DND-41 (cell line): ENCODE measurements at regions not wholly inside any gene's neighbourhood (a gene's known extent, or its start where the extent isn't known, plus 50 kb on each side); places are given as distances from the start of the nearest gene placed in this dataset.

ENCODE experiments used
- ATAC-seq: fragments of 200-7000 bp; cut with Tn5 transposase; 3 replicates; pipeline ENCODE4 v1.9.1; 2021; ENCODE audit warnings: low read depth; ENCODE audit not compliant: insufficient read depth
- DNase-seq: peaks from one replicate; pipeline ENCODE4 v3.0.0-alpha.2; 2020
- H2AFZ ChIP-seq: 2 replicates; pipeline ENCODE4 v1.6.0; 2012; ENCODE audit warnings: low read depth, low read length
- H3K27ac ChIP-seq: 2 replicates; pipeline ENCODE4 v1.5.1; 2012; ENCODE audit warnings: low read length, inconsistent platforms
- H3K27me3 ChIP-seq: fragments of 200-600 bp; sonication (generic); 2 replicates; pipeline ENCODE4 v1.6.0; 2012; ENCODE audit warnings: low read length, mild to moderate bottlenecking, inconsistent platforms; ENCODE audit not compliant: insufficient read depth, poor library complexity
- H3K36me3 ChIP-seq: 2 replicates; pipeline ENCODE4 v1.5.1; 2012; ENCODE audit warnings: low read length, inconsistent platforms; ENCODE audit not compliant: insufficient read depth
- H3K4me1 ChIP-seq: 2 replicates; pipeline ENCODE4 v1.5.1; 2012; ENCODE audit warnings: mild to moderate bottlenecking, low read length; ENCODE audit not compliant: insufficient read depth
- H3K4me2 ChIP-seq: 2 replicates; pipeline ENCODE4 v1.6.0; 2012; ENCODE audit warnings: mild to moderate bottlenecking, moderate library complexity, low read length, inconsistent platforms; ENCODE audit not compliant: insufficient read depth
- H3K4me3 ChIP-seq, 2 experiments: fragments of 200-600 bp in 1 of 2; shearing (Covaris generic) in 1 of 2; 2 replicates each; pipeline ENCODE4 v1.5.1; 2012 to 2016; ENCODE audit warnings: inconsistent platforms in 2 of 2, low read length in 2 of 2, mild to moderate bottlenecking in 2 of 2, low read depth in 1 of 2, moderate library complexity in 1 of 2
- H3K79me2 ChIP-seq: 2 replicates; pipeline ENCODE4 v1.6.0; 2012; ENCODE audit warnings: low read length, inconsistent platforms; ENCODE audit not compliant: insufficient read depth
- H3K9ac ChIP-seq: 2 replicates; pipeline ENCODE4 v1.6.0; 2012; ENCODE audit warnings: low read depth, mild to moderate bottlenecking, inconsistent platforms, low read length, moderate library complexity
- H3K9me3 ChIP-seq: 2 replicates; pipeline ENCODE4 v1.5.1; 2012; ENCODE audit warnings: low read length, moderate library complexity, mild to moderate bottlenecking, inconsistent platforms; ENCODE audit not compliant: insufficient read depth, severe bottlenecking
- H4K20me1 ChIP-seq: 2 replicates; pipeline ENCODE4 v1.6.0; 2012; ENCODE audit warnings: low read length; ENCODE audit not compliant: insufficient read depth
- EZH2 ChIP-seq: IDR thresholded peaks from 3 replicates; pipeline ENCODE4 v1.6.1; 2012; ENCODE audit warnings: borderline replicate concordance, low read depth, mild to moderate bottlenecking, moderate library complexity, low read length, inconsistent platforms; ENCODE audit not compliant: severe bottlenecking
- TF ChIP-seq, protein P1 (sequence below): IDR thresholded peaks from 2 replicates; pipeline ENCODE4 v1.5.1; 2012; ENCODE audit warnings: borderline replicate concordance, low read length, moderate library complexity, mild to moderate bottlenecking; ENCODE audit not compliant: poor library complexity, severe bottlenecking; ENCODE audit errors: extremely low read depth

DNA sequence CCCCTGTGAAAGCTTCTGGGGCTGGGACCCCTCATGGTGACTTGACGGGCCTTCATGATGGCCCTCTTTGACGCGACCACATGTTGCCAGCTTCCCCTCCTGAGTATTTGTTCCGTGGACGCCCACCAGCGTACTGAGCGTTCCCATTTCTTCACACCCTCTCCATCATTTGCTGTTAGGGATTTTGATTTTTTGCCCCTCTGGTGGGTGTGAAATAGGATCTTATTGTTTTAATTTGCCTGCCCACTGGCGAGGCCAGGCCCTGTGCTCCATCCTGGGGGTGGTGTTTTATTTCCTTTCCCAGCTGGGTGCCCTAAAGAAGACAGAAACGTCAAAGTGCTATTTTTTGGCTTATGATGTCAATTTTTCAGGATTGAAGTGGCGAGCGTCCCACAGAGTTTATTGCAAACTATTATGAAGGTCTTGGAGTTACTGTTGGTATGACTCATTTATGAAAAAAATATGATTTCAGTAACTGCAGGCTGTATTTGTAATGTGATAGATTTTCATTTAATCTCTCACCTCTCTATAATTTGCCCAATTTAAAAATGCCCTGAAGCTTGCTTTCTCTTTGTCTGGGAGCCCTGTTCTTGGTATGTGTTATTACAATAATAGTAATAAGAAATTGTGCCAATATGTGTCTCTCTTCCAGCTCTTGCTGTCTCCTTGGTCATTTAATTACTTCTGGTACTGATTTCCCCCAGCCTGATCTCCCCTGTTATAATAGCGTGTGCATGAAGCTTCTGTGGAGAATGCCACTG lies 99.6 kb downstream of the SLC25A47 start:
- no peak overlapping the region for H3K9ac ChIP-seq
- TF ChIP-seq EZH2: no peak
- TF ChIP-seq, protein P1, sequence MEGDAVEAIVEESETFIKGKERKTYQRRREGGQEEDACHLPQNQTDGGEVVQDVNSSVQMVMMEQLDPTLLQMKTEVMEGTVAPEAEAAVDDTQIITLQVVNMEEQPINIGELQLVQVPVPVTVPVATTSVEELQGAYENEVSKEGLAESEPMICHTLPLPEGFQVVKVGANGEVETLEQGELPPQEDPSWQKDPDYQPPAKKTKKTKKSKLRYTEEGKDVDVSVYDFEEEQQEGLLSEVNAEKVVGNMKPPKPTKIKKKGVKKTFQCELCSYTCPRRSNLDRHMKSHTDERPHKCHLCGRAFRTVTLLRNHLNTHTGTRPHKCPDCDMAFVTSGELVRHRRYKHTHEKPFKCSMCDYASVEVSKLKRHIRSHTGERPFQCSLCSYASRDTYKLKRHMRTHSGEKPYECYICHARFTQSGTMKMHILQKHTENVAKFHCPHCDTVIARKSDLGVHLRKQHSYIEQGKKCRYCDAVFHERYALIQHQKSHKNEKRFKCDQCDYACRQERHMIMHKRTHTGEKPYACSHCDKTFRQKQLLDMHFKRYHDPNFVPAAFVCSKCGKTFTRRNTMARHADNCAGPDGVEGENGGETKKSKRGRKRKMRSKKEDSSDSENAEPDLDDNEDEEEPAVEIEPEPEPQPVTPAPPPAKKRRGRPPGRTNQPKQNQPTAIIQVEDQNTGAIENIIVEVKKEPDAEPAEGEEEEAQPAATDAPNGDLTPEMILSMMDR: no peak
- H2AFZ ChIP-seq: no peak overlapping the region
- peaks cover 52% of the 10 kb centered on the region for H3K4me1 ChIP-seq
- no peaks in the 10 kb centered on the region for H3K9me3 ChIP-seq
- peak overlapping the region; percentile 47 for H3K27ac ChIP-seq
- peaks cover 10% of the 10 kb centered on the region; the same call in 1 of the 2 replicates for H3K79me2 ChIP-seq
- DNase-seq (no peak), ATAC-seq (no peak)
- H3K36me3 ChIP-seq: no peaks in the 10 kb centered on the region
- H3K27me3 ChIP-seq: no peaks in the 10 kb centered on the region
- H4K20me1 ChIP-seq: no peaks in the 10 kb centered on the region
- H3K4me2 ChIP-seq: no peak overlapping the region
- H3K4me3 ChIP-seq: no peak overlapping the region

DNA sequence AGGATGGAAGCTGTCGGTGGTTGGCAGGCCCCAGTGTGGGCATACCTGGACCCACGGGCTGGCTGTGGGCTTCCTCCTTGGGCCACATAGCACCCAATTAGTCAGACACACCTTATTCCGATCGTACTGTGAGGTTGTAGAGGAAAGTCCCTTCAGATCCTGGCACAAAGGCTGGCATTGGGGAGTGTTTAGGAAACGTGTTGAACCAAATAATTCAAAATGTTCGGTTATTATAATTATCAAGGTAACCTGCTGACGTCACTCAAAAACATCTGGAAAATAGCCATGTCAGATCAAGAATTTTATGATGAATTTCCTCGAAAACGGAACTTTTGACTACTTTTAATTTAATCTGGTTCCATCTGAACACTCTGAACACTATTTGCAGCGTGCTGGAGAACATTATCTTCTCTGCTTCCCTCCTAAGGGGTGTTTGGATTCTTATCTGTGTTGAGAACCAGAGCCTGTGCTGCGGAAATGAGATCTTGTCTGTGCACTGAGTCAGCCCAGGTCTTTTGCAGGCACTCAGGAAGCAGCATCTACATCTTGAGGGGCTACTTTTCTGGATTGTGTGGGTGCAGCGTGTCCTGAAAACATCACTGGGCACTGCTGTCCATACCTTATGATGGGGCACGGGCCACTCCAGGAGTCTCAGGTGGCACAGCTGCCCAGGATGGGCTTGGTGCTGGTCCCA lies 100.3 kb downstream of the SLC25A47 start:
- Histone ChIP-seq H3K4me1 (peaks cover 52% of the 10 kb centered on the region), H3K4me3 (no peak overlapping the region), H4K20me1 (no peaks in the 10 kb centered on the region), H3K9ac (no peak overlapping the region), H3K36me3 (no peaks in the 10 kb centered on the region), H3K4me2 (no peak overlapping the region), H3K79me2 (peaks cover 14% of the 10 kb centered on the region; the same call in 1 of the 2 replicates), H3K27me3 (no peaks in the 10 kb centered on the region), H3K27ac (peak overlapping the region; percentile 76), H2AFZ (no peak overlapping the region), H3K9me3 (no peaks in the 10 kb centered on the region)
- ATAC-seq: no peak
- TF ChIP-seq EZH2: no peak
- TF ChIP-seq, protein P1: no peak
- DNase-seq: no peak

DNA sequence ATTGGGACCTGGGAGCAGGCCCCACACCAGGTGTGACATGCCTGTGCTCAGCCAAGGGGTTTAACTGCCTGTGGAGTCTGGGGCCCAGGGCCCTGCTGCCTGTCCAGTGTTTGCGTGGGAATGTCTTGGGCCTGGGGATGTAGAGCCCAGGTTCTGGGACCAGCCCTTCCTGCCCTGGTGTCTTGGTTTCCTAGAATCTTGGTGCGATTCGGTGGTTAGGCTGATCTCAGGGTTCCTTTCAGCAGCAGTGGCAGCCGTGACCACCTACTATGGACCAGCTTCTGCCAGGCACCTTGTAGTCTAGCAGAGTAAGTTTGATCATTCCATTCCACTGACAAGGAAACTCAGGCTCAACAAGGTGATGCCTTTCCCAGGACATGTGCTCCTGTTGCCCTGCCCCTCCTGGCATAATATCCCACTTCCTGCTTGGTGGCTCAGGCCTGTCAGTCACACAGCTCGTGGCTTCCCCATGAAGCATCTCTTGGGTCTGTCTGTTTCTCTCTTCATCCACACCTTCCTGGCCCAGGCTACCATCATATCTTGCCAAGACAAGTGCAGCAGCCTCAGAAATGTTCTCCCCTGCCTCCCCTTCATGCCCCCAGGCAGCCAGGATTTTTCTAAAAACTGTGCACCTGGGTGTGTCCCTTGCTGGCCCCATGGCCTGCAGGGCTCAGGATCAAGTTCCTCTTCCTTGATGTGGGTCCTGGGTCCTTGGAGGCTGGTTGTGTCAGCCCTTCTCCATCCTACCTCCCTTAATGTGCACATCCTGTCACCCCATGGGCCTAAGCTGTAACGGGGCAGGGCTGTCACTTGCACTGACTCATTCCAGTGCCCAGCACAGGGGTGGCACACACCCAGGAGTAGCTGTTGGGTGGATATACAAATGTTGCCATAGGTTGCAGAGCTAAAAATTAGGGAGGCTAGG lies 101.6 kb downstream of the SLC25A47 start:
- H4K20me1 ChIP-seq: no peaks in the 10 kb centered on the region
- peaks cover 51% of the 10 kb centered on the region for H3K4me1 ChIP-seq
- no peaks in the 10 kb centered on the region for H3K9me3 ChIP-seq
- DNase-seq (peak; percentile 68), ATAC-seq (peak; percentile 79)
- no peaks in the 10 kb centered on the region for H3K27me3 ChIP-seq
- peak overlapping the region; percentile 76 for H3K27ac ChIP-seq
- H3K4me2 ChIP-seq: no peak overlapping the region; the same call in 1 of the 2 replicates
- H3K4me3 ChIP-seq: no peak overlapping the region
- no peaks in the 10 kb centered on the region for H3K36me3 ChIP-seq
- peaks cover 14% of the 10 kb centered on the region; the same call in 1 of the 2 replicates for H3K79me2 ChIP-seq
- no peak for TF ChIP-seq EZH2
- TF ChIP-seq, protein P1: no peak
- no peak overlapping the region for H2AFZ ChIP-seq
- no peak overlapping the region for H3K9ac ChIP-seq
